Kidney tubule cell (primary cell): ENCODE measurements at regions not wholly inside any gene's neighbourhood (a gene's known extent, or its start where the extent isn't known, plus 50 kb on each side); places are given as distances from the start of the nearest gene placed in this dataset.

ENCODE experiments used
- DNase-seq: peaks from one replicate; pipeline ENCODE4 v3.0.0-alpha.2; 2018; ENCODE audit warnings: low spot score

GRCh38 chr2:204109681-204110080 lies 173.1 kb downstream of the ICOS start:
- DNase-seq = no peak

DNA sequence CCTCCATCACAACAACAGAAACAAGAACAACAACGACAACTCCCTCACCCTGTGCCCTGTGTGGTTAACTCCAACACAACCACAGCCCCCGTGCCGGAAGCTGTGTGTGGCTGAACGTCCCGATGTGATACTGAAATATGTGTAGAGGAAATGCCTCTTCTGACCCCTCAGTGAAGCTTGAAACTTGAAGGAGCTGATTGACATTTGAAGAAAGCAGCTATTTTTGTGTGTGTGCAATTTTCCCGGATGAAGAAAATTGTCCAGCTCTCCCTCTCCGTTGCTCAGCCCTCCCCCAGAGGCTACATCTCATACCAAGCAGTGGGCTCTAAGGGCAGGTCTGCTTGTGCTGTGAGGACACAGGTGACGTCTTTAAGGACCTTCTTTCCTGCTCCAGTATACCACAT lies 173.8 kb downstream of the ICOS start:
- no peak for DNase-seq

DNA sequence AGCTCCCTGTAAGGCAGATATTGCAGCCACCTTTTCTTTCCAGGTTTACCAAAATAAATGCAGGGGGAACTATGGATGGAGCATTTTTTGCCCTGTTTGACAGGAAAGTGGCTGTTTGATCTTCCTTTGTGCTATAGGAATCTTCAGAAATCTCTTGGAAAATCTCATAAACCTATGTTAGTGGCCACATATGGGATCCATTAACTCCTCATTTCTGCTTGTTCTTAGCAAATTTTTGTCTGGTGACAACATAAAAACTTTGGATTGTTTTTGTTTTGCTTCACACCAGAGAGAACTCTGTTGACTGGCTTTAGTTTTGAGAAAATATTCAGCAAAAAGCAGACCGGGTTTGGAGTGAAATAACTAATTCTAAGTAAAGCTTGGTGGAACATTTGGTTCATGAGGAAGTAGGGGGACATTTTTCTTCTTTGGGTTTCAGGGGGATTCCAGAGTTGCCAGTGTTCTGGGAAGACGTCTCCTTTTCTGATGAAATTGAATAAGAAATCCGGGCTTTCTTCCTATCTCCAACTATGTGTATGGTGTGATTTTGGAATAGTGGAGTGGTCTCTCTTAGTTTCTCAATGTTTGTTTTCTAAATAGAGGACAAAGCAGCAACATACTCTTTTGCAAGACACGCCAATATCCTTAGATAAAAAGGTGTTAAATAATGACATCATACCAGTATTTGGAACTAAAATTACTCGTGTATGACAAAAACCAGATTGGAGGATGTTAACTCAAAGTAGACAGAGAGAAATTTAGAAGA lies 174.4 kb downstream of the ICOS start:
- no peak for DNase-seq

- DNase-seq = no peak
These were observed 175.7 kb downstream of the ICOS start for GRCh38 chr2:204112084-204112770.

DNA sequence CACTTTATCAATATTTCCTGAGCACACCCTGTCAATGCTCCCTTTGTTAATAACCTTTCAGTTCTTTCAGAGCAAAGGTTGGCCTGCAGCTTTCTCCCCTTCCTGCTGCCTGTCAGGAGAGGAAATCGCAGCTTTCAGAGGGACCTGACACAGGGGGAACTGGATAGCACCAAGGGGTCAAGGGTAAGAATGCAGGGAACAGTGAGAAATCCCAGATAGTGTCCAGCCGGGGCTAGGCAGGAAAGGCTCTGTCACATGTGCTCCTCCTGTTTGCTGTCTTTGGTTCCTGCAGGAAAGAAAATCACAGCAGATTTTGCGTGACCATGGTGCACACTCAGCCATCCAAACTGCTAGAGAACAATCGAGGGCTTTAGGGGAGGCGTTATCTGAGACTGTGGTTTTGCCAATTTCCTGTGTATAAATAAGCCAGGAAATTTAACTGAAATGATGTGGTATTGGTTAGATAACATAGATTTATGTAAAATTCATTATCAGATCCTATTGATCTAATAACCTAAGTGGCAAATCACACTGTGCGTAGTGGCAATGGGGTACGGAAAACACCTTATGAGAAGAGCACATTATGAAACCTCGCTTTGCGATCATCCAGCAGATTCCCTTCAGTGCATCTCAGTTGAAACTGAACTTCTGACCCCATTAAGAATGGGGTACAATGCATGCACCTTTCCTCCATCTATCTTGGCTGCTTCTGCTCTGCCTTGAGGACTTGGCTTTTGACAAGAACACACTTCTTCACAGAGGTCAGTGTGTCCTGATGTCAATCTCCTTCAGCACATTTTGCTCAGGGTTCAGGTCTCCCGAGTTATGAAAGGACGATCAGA lies 178.0 kb downstream of the ICOS start:
- no peak for DNase-seq

- no peak for DNase-seq
These were observed 178.8 kb downstream of the ICOS start for GRCh38 chr2:204115137-204116056.

DNA sequence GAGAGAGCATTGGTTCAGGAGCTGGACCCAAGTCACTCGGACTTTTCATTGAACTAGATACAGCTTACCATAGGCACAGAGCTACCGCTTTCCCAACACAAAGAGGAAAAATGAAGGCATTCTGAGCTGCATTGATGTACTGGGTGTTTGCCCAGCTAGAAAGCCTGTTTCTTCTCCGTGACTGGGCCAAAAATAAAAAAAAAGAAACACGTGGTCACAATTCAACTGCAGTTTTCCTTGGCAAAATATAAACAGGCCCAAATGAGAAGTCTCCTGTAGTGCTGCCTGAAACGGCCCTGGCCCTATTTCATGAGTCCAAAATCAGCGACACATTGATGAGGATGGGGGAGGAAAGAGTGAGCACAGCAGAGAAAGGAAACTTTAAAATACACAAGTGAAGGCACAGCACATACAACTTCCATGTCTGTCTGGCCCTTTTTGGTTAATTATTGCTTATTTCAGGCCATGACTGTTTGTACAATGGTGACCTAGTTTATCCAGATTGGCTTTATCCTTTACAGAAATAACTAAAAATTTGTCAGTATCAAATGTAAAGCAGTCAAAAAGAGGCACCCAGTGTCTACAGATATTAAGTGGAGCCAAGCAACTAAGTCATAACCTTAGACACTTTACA lies 179.7 kb downstream of the ICOS start:
- DNase-seq = no peak

DNA sequence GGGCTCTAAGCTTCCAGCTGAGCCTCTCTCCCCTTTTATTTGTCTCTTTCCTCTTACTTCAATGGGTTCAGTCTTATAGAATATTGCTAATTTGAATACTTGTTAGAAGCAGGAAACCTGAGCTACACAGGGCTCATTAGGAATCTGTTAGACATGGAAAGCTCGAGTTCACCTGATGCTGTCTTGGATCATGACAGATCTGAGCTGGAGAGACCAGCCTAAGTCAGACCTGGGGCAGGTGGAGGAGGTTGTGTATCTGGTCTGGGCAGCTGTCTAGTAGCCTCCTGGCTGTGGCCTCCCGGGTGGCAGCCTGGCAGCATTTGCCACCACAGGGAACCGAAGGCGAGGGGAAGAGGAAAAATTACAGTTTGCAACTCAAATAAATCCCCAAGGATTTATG lies 185.9 kb downstream of the ICOS start:
- DNase-seq = no peak

- DNase-seq = no peak
These were observed 187.7 kb downstream of the ICOS start for GRCh38 chr2:204124140-204124750.

- DNase-seq = no peak
These were observed 190.1 kb downstream of the ICOS start for GRCh38 chr2:204126705-204127104.

GRCh38 chr2:204127238-204127637 lies 190.7 kb downstream of the ICOS start:
- no peak for DNase-seq

DNA sequence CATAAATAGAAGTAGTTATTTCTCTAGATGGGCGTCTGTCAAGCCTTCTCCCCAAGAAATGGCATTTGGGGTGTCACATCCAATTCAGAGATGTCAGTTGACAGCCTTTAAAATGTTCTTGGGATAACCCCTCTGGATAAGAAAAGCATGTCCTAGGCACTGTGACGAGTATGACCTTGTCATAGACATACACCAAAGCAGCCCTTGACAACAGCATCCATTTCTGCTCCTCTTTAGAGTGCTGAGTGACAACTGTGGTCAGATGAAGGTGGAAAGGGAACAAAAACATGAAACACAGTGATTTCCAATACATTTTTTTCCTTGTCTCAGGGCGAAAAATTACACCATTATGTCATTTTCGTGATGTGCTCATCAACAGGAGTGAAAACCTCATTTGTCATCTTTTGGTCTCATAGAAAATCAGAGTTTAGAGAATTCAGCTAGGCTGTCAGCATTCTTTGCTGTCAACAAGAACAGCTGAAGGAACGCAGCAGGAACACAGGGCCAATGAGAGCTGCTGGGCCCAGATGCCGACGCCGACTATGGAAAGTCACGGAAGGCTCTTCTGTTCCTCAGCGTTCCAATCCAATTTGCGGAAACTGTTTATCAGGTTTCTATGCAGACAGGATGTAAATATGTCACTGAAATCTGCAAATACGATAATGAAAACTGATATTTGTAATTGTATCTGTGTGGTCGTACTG lies 193.2 kb downstream of the ICOS start:
- no peak for DNase-seq

GRCh38 chr2:204131621-204132020 lies 195.1 kb downstream of the ICOS start:
- DNase-seq = no peak

DNA sequence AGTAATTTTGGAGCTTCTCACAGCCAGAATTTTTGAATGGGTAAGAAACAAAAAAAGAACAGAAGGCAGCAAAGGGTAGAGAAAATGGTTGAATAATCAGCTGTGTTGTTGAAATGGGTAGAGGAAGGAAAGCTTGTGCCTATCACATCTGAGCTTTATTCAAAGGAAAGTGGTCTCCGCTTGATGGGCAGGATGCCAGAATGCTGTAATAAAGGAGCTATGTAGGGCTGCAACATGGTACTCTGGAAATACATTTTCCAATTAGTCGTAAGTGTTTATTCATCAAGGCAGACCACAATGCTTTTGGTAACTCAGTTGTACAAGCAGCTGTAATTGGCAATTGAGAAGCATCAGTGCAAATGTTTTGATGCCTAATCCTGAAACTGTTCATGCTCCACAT lies 196.9 kb downstream of the ICOS start:
- no peak for DNase-seq

- no peak for DNase-seq
These were observed 197.9 kb downstream of the ICOS start for GRCh38 chr2:204134421-204134820.

- no peak for DNase-seq
These were observed 199.2 kb downstream of the ICOS start for GRCh38 chr2:204135752-204136151.

DNA sequence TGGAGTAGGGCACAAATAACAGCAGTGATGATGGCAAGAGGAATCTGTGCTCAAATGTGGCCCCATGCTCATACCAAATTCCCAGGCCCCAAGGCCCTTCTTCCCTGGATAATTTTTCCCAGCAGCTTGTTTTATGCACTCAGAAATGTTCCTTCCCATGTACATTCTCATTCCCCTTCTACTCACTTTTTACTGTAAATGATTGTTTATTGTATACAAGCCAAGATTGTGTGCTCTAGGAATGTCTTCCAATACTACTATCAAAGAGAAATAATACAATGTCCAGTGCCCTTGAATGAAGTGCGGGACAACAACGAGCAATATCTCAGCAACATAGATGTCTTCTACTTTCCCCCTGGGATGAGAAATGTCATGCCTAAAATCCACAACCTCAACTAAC lies 201.6 kb downstream of the ICOS start:
- no peak for DNase-seq

DNA sequence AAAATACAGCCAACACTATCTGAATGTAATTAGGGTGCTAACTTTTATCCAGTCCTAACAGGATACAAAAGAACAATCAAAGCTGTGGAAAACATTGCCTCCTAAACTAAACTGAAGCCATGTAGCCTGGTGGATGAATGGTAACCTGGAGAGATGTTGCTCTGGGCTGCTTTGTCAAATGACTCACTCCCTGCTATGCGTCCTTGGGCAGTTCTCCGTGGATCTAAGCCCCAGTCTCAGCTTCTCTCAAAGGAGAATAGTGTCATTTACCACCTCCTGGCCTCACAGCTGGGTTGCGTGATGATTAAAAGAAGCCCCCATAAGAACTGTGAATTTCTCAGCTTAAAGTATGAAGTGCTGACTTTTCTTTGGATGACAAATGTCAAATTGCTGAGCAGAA lies 203.7 kb downstream of the ICOS start:
- no peak for DNase-seq

DNA sequence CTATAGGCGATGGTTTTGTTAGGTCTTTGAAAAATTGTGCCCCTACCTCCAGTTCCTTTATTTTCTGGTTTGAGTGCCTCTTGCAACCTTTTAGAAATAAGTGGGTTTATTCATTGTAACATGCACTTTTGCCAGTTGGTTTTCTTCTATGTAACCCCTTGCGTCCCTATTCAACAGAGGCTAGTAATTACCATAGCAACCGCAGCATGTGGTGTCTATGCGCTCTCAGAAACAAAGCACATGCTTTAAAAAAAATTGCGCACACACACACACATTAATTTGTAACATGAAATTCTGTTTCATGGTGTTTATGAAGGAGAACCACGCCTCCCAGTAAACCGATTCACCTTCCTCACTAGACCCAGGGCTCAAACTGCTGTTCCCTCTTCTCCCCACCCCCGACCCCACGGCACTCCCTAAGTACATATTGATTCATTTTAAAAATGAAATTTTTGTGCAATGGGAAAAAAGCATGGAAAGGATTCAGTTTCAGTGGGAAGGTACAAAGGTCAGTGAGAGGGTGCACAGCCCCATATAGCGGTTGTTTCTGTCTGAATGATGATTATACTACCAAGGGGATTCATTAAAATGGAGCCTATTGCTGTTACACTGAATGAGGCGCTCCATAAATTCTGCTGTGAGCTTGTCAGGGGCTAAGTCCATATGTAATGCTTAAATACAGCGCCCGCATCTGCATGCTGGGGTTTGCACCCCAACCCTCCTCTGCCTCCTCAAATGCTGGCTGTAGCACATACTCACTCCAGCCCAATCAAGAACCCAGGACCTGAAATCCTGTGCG lies 206.9 kb downstream of the ICOS start:
- DNase-seq = no peak
